Activated naive CD4-positive, alpha-beta T cell treated with anti-CD3 and anti-CD28 coated beads, Interleukin-2, amount 10 ng/mL, durations not matched to agents 7 days and 5 days (primary cell): ENCODE measurements at regions not wholly inside any gene's neighbourhood (a gene's known extent, or its start where the extent isn't known, plus 50 kb on each side); places are given as distances from the start of the nearest gene placed in this dataset.

ENCODE experiments used
- CTCF ChIA-PET: fragments of 350-600 bp; sonication (Branson Sonifier 250); formaldehyde crosslinking; loops from one replicate; lab custom pipeline; 2021; ENCODE audit warnings: antibody characterized with exemption; lab: Charles Lee
- DNase-seq: peaks from one replicate; pipeline ENCODE4 v3.0.0-alpha.2; 2020
- H3K27ac Mint-ChIP-seq: one replicate; pipeline ENCODE4 v1.8.0; 2021; ENCODE audit warnings: mild to moderate bottlenecking, moderate library complexity, mixed read lengths
- H3K27me3 Mint-ChIP-seq: one replicate; pipeline ENCODE4 v1.8.0; 2021; ENCODE audit warnings: mild to moderate bottlenecking, mixed read lengths
- H3K36me3 Mint-ChIP-seq: one replicate; pipeline ENCODE4 v1.8.0; 2021; ENCODE audit warnings: mixed read lengths
- H3K4me1 Mint-ChIP-seq: one replicate; pipeline ENCODE4 v1.8.0; 2021; ENCODE audit warnings: mixed read lengths
- H3K4me3 Mint-ChIP-seq: one replicate; pipeline ENCODE4 v1.8.0; 2021; ENCODE audit warnings: mild to moderate bottlenecking, moderate library complexity, mixed read lengths
- H3K9me3 Mint-ChIP-seq: one replicate; pipeline ENCODE4 v1.8.0; 2021; ENCODE audit warnings: mixed read lengths

GRCh38 chr12:119245904-119246494 is 67.3 kb downstream of the HSPB8 start:
- no peaks in the 10 kb centered on the region for H3K36me3 Mint-ChIP-seq
- CTCF ChIA-PET, result no interaction called here
- H3K27me3 Mint-ChIP-seq, result no peaks in the 10 kb centered on the region
- no peak overlapping the region for H3K27ac Mint-ChIP-seq
- H3K9me3 Mint-ChIP-seq, result peaks cover 2% of the 10 kb centered on the region
- no peaks in the 10 kb centered on the region for H3K4me1 Mint-ChIP-seq
- H3K4me3 Mint-ChIP-seq, result no peak overlapping the region
- no peak for DNase-seq

- Mint-ChIP-seq H3K27me3 (no peaks in the 10 kb centered on the region), H3K4me1 (no peaks in the 10 kb centered on the region), H3K27ac (no peak overlapping the region), H3K4me3 (no peak overlapping the region), H3K36me3 (no peaks in the 10 kb centered on the region), H3K9me3 (peaks cover 2% of the 10 kb centered on the region)
- DNase-seq, result no peak
- CTCF ChIA-PET, result interaction anchor here (0.6 kb wide), 1 partner anchor 358 kb away, joined by 3 read pairs; no protein-coding TSS in a partner anchor
These were observed 68.4 kb downstream of the HSPB8 start for GRCh38 chr12:119247007-119247719.

- CTCF ChIA-PET, result no interaction called here
- no peak for DNase-seq
- Mint-ChIP-seq H3K4me1 (no peaks in the 10 kb centered on the region), H3K27ac (no peak overlapping the region), H3K9me3 (peaks cover 2% of the 10 kb centered on the region), H3K27me3 (no peaks in the 10 kb centered on the region), H3K4me3 (no peak overlapping the region), H3K36me3 (no peaks in the 10 kb centered on the region)
These were observed 69.0 kb downstream of the HSPB8 start for GRCh38 chr12:119247720-119248043.

- no peak overlapping the region for H3K4me3 Mint-ChIP-seq
- H3K27ac Mint-ChIP-seq, result no peak overlapping the region
- H3K4me1 Mint-ChIP-seq, result no peaks in the 10 kb centered on the region
- H3K27me3 Mint-ChIP-seq, result no peaks in the 10 kb centered on the region
- DNase-seq, result no peak
- CTCF ChIA-PET, result interaction anchor here (0.6 kb wide), 1 partner anchor 33 kb away, joined by 3 read pairs; no protein-coding TSS in a partner anchor
- H3K36me3 Mint-ChIP-seq, result no peaks in the 10 kb centered on the region
- H3K9me3 Mint-ChIP-seq, result peaks cover 4% of the 10 kb centered on the region
These were observed 70.8 kb downstream of the HSPB8 start for GRCh38 chr12:119249383-119250155.

GRCh38 chr12:119255314-119255713 is 76.6 kb downstream of the HSPB8 start:
- peaks cover 5% of the 10 kb centered on the region for H3K27me3 Mint-ChIP-seq

GRCh38 chr12:119258149-119258548 is 76.4 kb upstream of the CCDC60 start:
- CTCF ChIA-PET, result no interaction called here
- H3K9me3 Mint-ChIP-seq, result peaks cover 9% of the 10 kb centered on the region

More at GRCh38 chr12:119255314-119255713, 76.6 kb downstream of the HSPB8 start:
- CTCF ChIA-PET, result interaction anchor here (1.2 kb wide), 1 partner anchor 158 kb away, joined by 3 read pairs; no protein-coding TSS in a partner anchor
- Mint-ChIP-seq H3K9me3 (peaks cover 8% of the 10 kb centered on the region), H3K4me3 (no peak overlapping the region), H3K36me3 (no peaks in the 10 kb centered on the region), H3K27ac (no peak overlapping the region), H3K4me1 (no peaks in the 10 kb centered on the region)
- DNase-seq, result no peak

GRCh38 chr12:119258556-119258955 is 76.0 kb upstream of the CCDC60 start:
- Mint-ChIP-seq H3K4me1 (no peaks in the 10 kb centered on the region), H3K36me3 (no peaks in the 10 kb centered on the region), H3K9me3 (peaks cover 7% of the 10 kb centered on the region), H3K27ac (no peak overlapping the region), H3K27me3 (peaks cover 5% of the 10 kb centered on the region), H3K4me3 (no peak overlapping the region)
- CTCF ChIA-PET, result no interaction called here
- DNase-seq, result no peak

More at GRCh38 chr12:119258149-119258548, 76.4 kb upstream of the CCDC60 start:
- no peaks in the 10 kb centered on the region for H3K36me3 Mint-ChIP-seq
- no peaks in the 10 kb centered on the region for H3K4me1 Mint-ChIP-seq
- H3K4me3 Mint-ChIP-seq, result no peak overlapping the region
- DNase-seq, result no peak
- peaks cover 5% of the 10 kb centered on the region for H3K27me3 Mint-ChIP-seq
- H3K27ac Mint-ChIP-seq, result no peak overlapping the region

- peaks cover 7% of the 10 kb centered on the region for H3K9me3 Mint-ChIP-seq
- H3K4me3 Mint-ChIP-seq, result no peak overlapping the region
- no peak for DNase-seq
- no peaks in the 10 kb centered on the region for H3K4me1 Mint-ChIP-seq
- CTCF ChIA-PET, result no interaction called here
- peaks cover 5% of the 10 kb centered on the region for H3K27me3 Mint-ChIP-seq
- no peaks in the 10 kb centered on the region for H3K36me3 Mint-ChIP-seq
- H3K27ac Mint-ChIP-seq, result no peak overlapping the region
These were observed 75.0 kb upstream of the CCDC60 start for GRCh38 chr12:119259484-119259883.

GRCh38 chr12:119262388-119262787 is 72.1 kb upstream of the CCDC60 start:
- peaks cover 9% of the 10 kb centered on the region for H3K27me3 Mint-ChIP-seq
- no peak for DNase-seq
- no peaks in the 10 kb centered on the region for H3K36me3 Mint-ChIP-seq
- H3K4me3 Mint-ChIP-seq, result no peak overlapping the region
- CTCF ChIA-PET, result no interaction called here
- peaks cover 6% of the 10 kb centered on the region for H3K9me3 Mint-ChIP-seq
- no peak overlapping the region for H3K27ac Mint-ChIP-seq
- no peaks in the 10 kb centered on the region for H3K4me1 Mint-ChIP-seq

- Mint-ChIP-seq H3K4me1 (no peaks in the 10 kb centered on the region), H3K9me3 (peaks cover 6% of the 10 kb centered on the region), H3K27ac (no peak overlapping the region), H3K36me3 (no peaks in the 10 kb centered on the region), H3K4me3 (no peak overlapping the region), H3K27me3 (peaks cover 9% of the 10 kb centered on the region)
- CTCF ChIA-PET, result no interaction called here
- DNase-seq, result no peak
These were observed 71.1 kb upstream of the CCDC60 start for GRCh38 chr12:119263466-119263865.

GRCh38 chr12:119266963-119267362 is 67.6 kb upstream of the CCDC60 start:
- H3K9me3 Mint-ChIP-seq, result peaks cover 6% of the 10 kb centered on the region
- H3K4me1 Mint-ChIP-seq, result no peaks in the 10 kb centered on the region
- H3K4me3 Mint-ChIP-seq, result no peak overlapping the region
- CTCF ChIA-PET, result no interaction called here
- H3K27me3 Mint-ChIP-seq, result peaks cover 4% of the 10 kb centered on the region
- no peak for DNase-seq
- H3K36me3 Mint-ChIP-seq, result no peaks in the 10 kb centered on the region
- H3K27ac Mint-ChIP-seq, result no peak overlapping the region

- no peak for DNase-seq
- Mint-ChIP-seq H3K36me3 (no peaks in the 10 kb centered on the region), H3K4me1 (no peaks in the 10 kb centered on the region), H3K9me3 (peaks cover 8% of the 10 kb centered on the region), H3K27ac (no peak overlapping the region), H3K27me3 (no peaks in the 10 kb centered on the region), H3K4me3 (no peak overlapping the region)
- CTCF ChIA-PET, result no interaction called here
These were observed 59.9 kb upstream of the CCDC60 start for GRCh38 chr12:119274636-119275065.

GRCh38 chr12:119283310-119283709 is 51.2 kb upstream of the CCDC60 start:
- no peaks in the 10 kb centered on the region for H3K9me3 Mint-ChIP-seq
- H3K4me1 Mint-ChIP-seq, result no peaks in the 10 kb centered on the region
- DNase-seq, result no peak
- H3K4me3 Mint-ChIP-seq, result no peak overlapping the region
- CTCF ChIA-PET, result interaction anchor here (0.6 kb wide), 1 partner anchor 34 kb away, joined by 3 read pairs; no protein-coding TSS in a partner anchor
- no peak overlapping the region for H3K27ac Mint-ChIP-seq
- no peaks in the 10 kb centered on the region for H3K27me3 Mint-ChIP-seq
- no peaks in the 10 kb centered on the region for H3K36me3 Mint-ChIP-seq
